ENCODE measurements at regions not wholly inside any gene's neighbourhood (a gene's known extent, or its start where the extent isn't known, plus 50 kb on each side); places are given as distances from the start of the nearest gene placed in this dataset.
"Not testable (repeated sequence)": the region's sequence is repeated elsewhere in the genome, so short reads cannot be mapped to it uniquely, and the experiment has no call there.

- Histone ChIP-seq H3K27me3 (ENCODE audit: control insufficient read depth, insufficient read depth, low read length) (no peaks in the 10 kb centered on the region), H3K36me3 (ENCODE audit: control insufficient read depth in 2 of 3, insufficient read depth in 3 of 3, low read length in 3 of 3) (no peaks in the 10 kb centered on the region), H3K9ac (ENCODE audit: low read length in 3 of 3) (no peak overlapping the region), H3K4me3 (ENCODE audit: low read length in 3 of 3) (no peak overlapping the region), H3K4me1 (ENCODE audit: control insufficient read depth in 2 of 3, insufficient read depth in 2 of 3, low read depth in 1 of 3, low read length in 3 of 3) (no peaks in the 10 kb centered on the region), H3K9me3 (ENCODE audit: control insufficient read depth in 2 of 3, insufficient read depth in 1 of 3, low read length in 3 of 3) (peaks cover 0 to 7% (median 0%) of the 10 kb centered on the region in 3 donors), H3K27ac (ENCODE audit: low read depth in 2 of 2, low read length in 2 of 2) (no peak overlapping the region)
- DNase-seq (no peak), FAIRE-seq (no peak)
- intact Hi-C loops (cut with DNase I): no loop called here
- no peak for TF ChIP-seq CTCF (IDR thresholded peaks at IDR 0.05; ENCODE audit: borderline replicate concordance, extremely low read depth, insufficient read depth)
These were observed 72.5 kb upstream of the HGF start for GRCh38 chr7:81842361-81842760.

GRCh38 chr7:81839708-81840369, 70.0 kb upstream of the HGF start:
- intact Hi-C loops (cut with DNase I): no loop called here
- no peaks in the 10 kb centered on the region for H3K4me1 ChIP-seq (ENCODE audit: control insufficient read depth in 2 of 3, insufficient read depth in 2 of 3, low read depth in 1 of 3, low read length in 3 of 3)
- no peak overlapping the region for H3K4me3 ChIP-seq (ENCODE audit: low read length in 3 of 3)
- H3K27me3 ChIP-seq (ENCODE audit: control insufficient read depth, insufficient read depth, low read length): no peaks in the 10 kb centered on the region
- H3K9ac ChIP-seq (ENCODE audit: low read length in 3 of 3): no peak overlapping the region
- no peak for TF ChIP-seq CTCF (IDR thresholded peaks at IDR 0.05; ENCODE audit: borderline replicate concordance, extremely low read depth, insufficient read depth)
- peaks cover 0 to 7% (median 0%) of the 10 kb centered on the region in 3 donors for H3K9me3 ChIP-seq (ENCODE audit: control insufficient read depth in 2 of 3, insufficient read depth in 1 of 3, low read length in 3 of 3)
- no peak for FAIRE-seq
- DNase-seq: no peak
- H3K27ac ChIP-seq (ENCODE audit: low read depth in 2 of 2, low read length in 2 of 2): no peak overlapping the region
- H3K36me3 ChIP-seq (ENCODE audit: control insufficient read depth in 2 of 3, insufficient read depth in 3 of 3, low read length in 3 of 3): no peaks in the 10 kb centered on the region

- H3K4me3 ChIP-seq (ENCODE audit: low read length in 3 of 3): no peak overlapping the region
- no peak for TF ChIP-seq CTCF (IDR thresholded peaks at IDR 0.05; ENCODE audit: borderline replicate concordance, extremely low read depth, insufficient read depth)
- peaks cover 0 to 5% (median 4%) of the 10 kb centered on the region in 3 donors for H3K9me3 ChIP-seq (ENCODE audit: control insufficient read depth in 2 of 3, insufficient read depth in 1 of 3, low read length in 3 of 3)
- no peaks in the 10 kb centered on the region for H3K36me3 ChIP-seq (ENCODE audit: control insufficient read depth in 2 of 3, insufficient read depth in 3 of 3, low read length in 3 of 3)
- H3K27ac ChIP-seq (ENCODE audit: low read depth in 2 of 2, low read length in 2 of 2): no peak overlapping the region
- intact Hi-C loops (cut with DNase I): no loop called here
- DNase-seq: no peak
- no peak for FAIRE-seq
- H3K9ac ChIP-seq (ENCODE audit: low read length in 3 of 3): no peak overlapping the region
- no peaks in the 10 kb centered on the region for H3K27me3 ChIP-seq (ENCODE audit: control insufficient read depth, insufficient read depth, low read length)
- H3K4me1 ChIP-seq (ENCODE audit: control insufficient read depth in 2 of 3, insufficient read depth in 2 of 3, low read depth in 1 of 3, low read length in 3 of 3): no peaks in the 10 kb centered on the region
These were observed 63.6 kb upstream of the HGF start for GRCh38 chr7:81833401-81833800.

- Histone ChIP-seq H3K9ac (ENCODE audit: low read length in 3 of 3) (no peak overlapping the region), H3K9me3 (ENCODE audit: control insufficient read depth in 2 of 3, insufficient read depth in 1 of 3, low read length in 3 of 3) (peaks cover 0 to 5% (median 4%) of the 10 kb centered on the region in 3 donors), H3K36me3 (ENCODE audit: control insufficient read depth in 2 of 3, insufficient read depth in 3 of 3, low read length in 3 of 3) (no peaks in the 10 kb centered on the region), H3K4me3 (ENCODE audit: low read length in 3 of 3) (no peak overlapping the region), H3K27ac (ENCODE audit: low read depth in 2 of 2, low read length in 2 of 2) (no peak overlapping the region), H3K27me3 (ENCODE audit: control insufficient read depth, insufficient read depth, low read length) (no peaks in the 10 kb centered on the region), H3K4me1 (ENCODE audit: control insufficient read depth in 2 of 3, insufficient read depth in 2 of 3, low read depth in 1 of 3, low read length in 3 of 3) (no peaks in the 10 kb centered on the region)
- intact Hi-C loops (cut with DNase I): no loop called here
- no peak for TF ChIP-seq CTCF (IDR thresholded peaks at IDR 0.05; ENCODE audit: borderline replicate concordance, extremely low read depth, insufficient read depth)
- DNase-seq: no peak
- FAIRE-seq: no peak
These were observed 62.0 kb upstream of the HGF start for GRCh38 chr7:81831883-81832282.

GRCh38 chr7:81829511-81829910, 59.7 kb upstream of the HGF start:
- H3K4me1 ChIP-seq (ENCODE audit: control insufficient read depth in 2 of 3, insufficient read depth in 2 of 3, low read depth in 1 of 3, low read length in 3 of 3); H3K9me3 ChIP-seq (ENCODE audit: control insufficient read depth in 2 of 3, insufficient read depth in 1 of 3, low read length in 3 of 3); H3K36me3 ChIP-seq (ENCODE audit: control insufficient read depth in 2 of 3, insufficient read depth in 3 of 3, low read length in 3 of 3); DNase-seq; H3K4me3 ChIP-seq (ENCODE audit: low read length in 3 of 3); intact Hi-C loops (cut with DNase I); H3K9ac ChIP-seq (ENCODE audit: low read length in 3 of 3); H3K27ac ChIP-seq (ENCODE audit: low read depth in 2 of 2, low read length in 2 of 2); H3K27me3 ChIP-seq (ENCODE audit: control insufficient read depth, insufficient read depth, low read length); FAIRE-seq: not testable (repeated sequence)
